Upper lobe of right lung (tissue), 1 donor: ENCODE measurements at regions not wholly inside any gene's neighbourhood (a gene's known extent, or its start where the extent isn't known, plus 50 kb on each side); places are given as distances from the start of the nearest gene placed in this dataset.

ENCODE experiments used
- ATAC-seq: fragments of 200-7000 bp; cut with Tn5 transposase; one replicate; pipeline ENCODE4 v1.9.1; 2020; ENCODE audit warnings: mild to moderate bottlenecking, moderate library complexity
- DNase-seq: peaks from one replicate; pipeline ENCODE4 v3.0.0-alpha.2; 2020
- H3K27ac ChIP-seq: fragments of 200-600 bp; one replicate; pipeline ENCODE4 v1.8.0; 2022
- H3K27me3 ChIP-seq: fragments of 200-600 bp; one replicate; pipeline ENCODE4 v1.8.0; 2022; ENCODE audit warnings: mild to moderate bottlenecking
- H3K36me3 ChIP-seq: fragments of 200-600 bp; one replicate; pipeline ENCODE4 v1.8.0; 2022
- H3K4me1 ChIP-seq: fragments of 200-600 bp; one replicate; pipeline ENCODE4 v1.8.0; 2022
- H3K4me3 ChIP-seq: fragments of 200-600 bp; one replicate; pipeline ENCODE4 v1.8.0; 2022; ENCODE audit warnings: mild to moderate bottlenecking
- H3K9me3 ChIP-seq: fragments of 200-600 bp; one replicate; pipeline ENCODE4 v1.8.0; 2022
- intact Hi-C: fragments of 100-400 bp; cut with DNase I; formaldehyde crosslinking; loops from one replicate; pipeline ENCODE4 v1.11.0; 2022
- TF ChIP-seq, protein P1 (sequence below): fragments of 200-600 bp; IDR thresholded peaks from one replicate; pipeline ENCODE4 v1.8.0; 2022; ENCODE audit warnings: antibody characterized with exemption
- donor health status: DM: no; HTN: yes; CAD: no; lungs with severe emphysema.

- intact Hi-C loops: no loop called here
Observed at GRCh38 chr12:61490526-61491498, 769.4 kb upstream of the USP15 start.

DNA sequence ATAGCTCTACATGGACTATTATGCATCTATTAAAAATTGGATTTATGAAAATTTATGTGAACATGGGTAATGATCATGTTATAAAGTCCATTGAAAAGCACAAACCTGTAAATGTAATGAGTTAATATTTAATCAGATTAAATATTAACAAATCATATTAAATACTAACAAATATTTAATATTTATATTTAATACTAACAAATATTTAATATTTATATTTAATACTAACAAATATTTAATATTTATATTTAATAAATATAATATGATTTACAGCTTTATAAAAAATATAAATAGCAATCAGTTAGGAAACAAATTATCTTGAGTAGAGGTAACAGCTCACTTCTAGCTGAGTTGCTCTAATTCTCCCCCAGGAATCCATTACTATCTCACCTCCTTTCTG is 758.0 kb upstream of the USP15 start:
- ATAC-seq (no peak), DNase-seq (no peak)
- Histone ChIP-seq H3K27me3 (no peaks in the 10 kb centered on the region), H3K4me3 (no peak overlapping the region), H3K9me3 (no peaks in the 10 kb centered on the region), H3K27ac (no peak overlapping the region), H3K4me1 (no peaks in the 10 kb centered on the region), H3K36me3 (no peaks in the 10 kb centered on the region)
- intact Hi-C loops: no loop called here
- TF ChIP-seq, protein P1, sequence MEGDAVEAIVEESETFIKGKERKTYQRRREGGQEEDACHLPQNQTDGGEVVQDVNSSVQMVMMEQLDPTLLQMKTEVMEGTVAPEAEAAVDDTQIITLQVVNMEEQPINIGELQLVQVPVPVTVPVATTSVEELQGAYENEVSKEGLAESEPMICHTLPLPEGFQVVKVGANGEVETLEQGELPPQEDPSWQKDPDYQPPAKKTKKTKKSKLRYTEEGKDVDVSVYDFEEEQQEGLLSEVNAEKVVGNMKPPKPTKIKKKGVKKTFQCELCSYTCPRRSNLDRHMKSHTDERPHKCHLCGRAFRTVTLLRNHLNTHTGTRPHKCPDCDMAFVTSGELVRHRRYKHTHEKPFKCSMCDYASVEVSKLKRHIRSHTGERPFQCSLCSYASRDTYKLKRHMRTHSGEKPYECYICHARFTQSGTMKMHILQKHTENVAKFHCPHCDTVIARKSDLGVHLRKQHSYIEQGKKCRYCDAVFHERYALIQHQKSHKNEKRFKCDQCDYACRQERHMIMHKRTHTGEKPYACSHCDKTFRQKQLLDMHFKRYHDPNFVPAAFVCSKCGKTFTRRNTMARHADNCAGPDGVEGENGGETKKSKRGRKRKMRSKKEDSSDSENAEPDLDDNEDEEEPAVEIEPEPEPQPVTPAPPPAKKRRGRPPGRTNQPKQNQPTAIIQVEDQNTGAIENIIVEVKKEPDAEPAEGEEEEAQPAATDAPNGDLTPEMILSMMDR: no peak

More at GRCh38 chr12:61490526-61491498, 769.4 kb upstream of the USP15 start:
- H3K27me3 ChIP-seq: no peaks in the 10 kb centered on the region
- TF ChIP-seq, protein P1: no peak
- H3K36me3 ChIP-seq: no peaks in the 10 kb centered on the region
- H3K4me1 ChIP-seq: no peaks in the 10 kb centered on the region
- DNase-seq (no peak), ATAC-seq (no peak)
- no peak overlapping the region for H3K4me3 ChIP-seq
- H3K27ac ChIP-seq: no peak overlapping the region
- no peaks in the 10 kb centered on the region for H3K9me3 ChIP-seq

DNA sequence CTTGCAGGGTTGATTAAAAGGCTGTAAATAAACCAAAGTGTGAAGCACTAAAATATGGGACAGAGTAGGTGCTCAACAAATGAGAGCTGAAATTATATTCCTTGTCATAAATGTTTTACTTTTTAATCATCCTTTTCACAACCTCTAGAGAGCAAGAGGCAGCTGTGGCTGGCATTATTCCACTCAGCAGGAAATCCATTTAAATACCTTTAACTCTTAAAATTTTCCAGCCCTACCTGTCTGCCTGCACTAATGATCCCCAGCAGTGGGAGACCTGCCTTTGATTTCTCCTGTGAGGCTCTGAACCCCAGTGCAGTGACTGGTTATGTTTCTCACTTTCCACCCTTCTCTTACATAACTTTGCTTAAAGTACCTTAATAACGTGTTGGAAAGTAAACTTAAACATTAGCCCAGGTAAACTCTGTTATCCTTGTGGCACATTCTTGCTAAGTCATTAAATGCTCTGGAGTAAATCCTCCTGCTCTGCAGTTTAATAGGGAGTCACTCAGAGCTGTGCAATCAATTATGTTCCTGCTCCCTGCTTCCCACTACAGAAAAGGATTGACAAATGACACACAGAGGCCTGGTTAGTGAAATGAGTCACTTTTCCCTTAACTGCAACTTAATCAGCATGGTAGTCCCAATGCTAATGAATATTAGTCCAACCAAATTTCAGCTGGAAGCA is 755.7 kb upstream of the USP15 start:
- ATAC-seq (no peak), DNase-seq (no peak)
- intact Hi-C loops: no loop called here
- no peaks in the 10 kb centered on the region for H3K36me3 ChIP-seq
- H3K27me3 ChIP-seq: no peaks in the 10 kb centered on the region
- H3K9me3 ChIP-seq: no peaks in the 10 kb centered on the region
- TF ChIP-seq, protein P1: no peak
- H3K4me3 ChIP-seq: no peak overlapping the region
- no peaks in the 10 kb centered on the region for H3K4me1 ChIP-seq
- no peak overlapping the region for H3K27ac ChIP-seq

GRCh38 chr12:61513499-61513898 is 746.7 kb upstream of the USP15 start:
- H3K4me1 ChIP-seq: no peaks in the 10 kb centered on the region
- no peak for DNase-seq
- H3K27ac ChIP-seq: no peak overlapping the region
- TF ChIP-seq, protein P1: no peak
- H3K36me3 ChIP-seq: no peaks in the 10 kb centered on the region
- H3K9me3 ChIP-seq: no peaks in the 10 kb centered on the region
- H3K4me3 ChIP-seq: no peak overlapping the region
- no peak for ATAC-seq
- no peaks in the 10 kb centered on the region for H3K27me3 ChIP-seq
- intact Hi-C loops: no loop called here

DNA sequence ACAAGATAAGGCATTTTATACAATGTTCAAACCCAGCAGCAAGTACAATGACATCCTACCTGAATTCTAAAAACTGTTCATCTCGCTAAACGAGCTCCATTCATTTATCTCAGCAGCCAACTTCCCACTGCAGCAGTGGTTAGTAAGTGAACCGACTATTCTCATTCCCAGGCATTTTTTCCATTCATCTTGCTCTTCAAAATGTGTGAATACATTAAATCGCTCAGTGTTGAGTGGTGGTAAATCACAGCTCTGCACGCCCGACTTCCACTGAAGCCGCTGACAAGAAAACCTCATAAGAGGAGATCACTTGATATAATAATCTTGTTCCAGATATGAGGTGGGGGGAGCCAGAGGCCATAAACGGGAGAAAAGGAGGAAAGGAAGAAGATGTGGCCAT is 746.2 kb upstream of the USP15 start:
- TF ChIP-seq, protein P1: no peak
- Histone ChIP-seq H3K4me3 (no peak overlapping the region), H3K27ac (no peak overlapping the region), H3K36me3 (no peaks in the 10 kb centered on the region), H3K27me3 (no peaks in the 10 kb centered on the region), H3K4me1 (no peaks in the 10 kb centered on the region), H3K9me3 (no peaks in the 10 kb centered on the region)
- no peak for ATAC-seq
- no peak for DNase-seq
- intact Hi-C loops: no loop called here
